HG03439 (cell line): ENCODE measurements at regions not wholly inside any gene's neighbourhood (a gene's known extent, or its start where the extent isn't known, plus 50 kb on each side); places are given as distances from the start of the nearest gene placed in this dataset.

ENCODE experiments used
- ATAC-seq: cut with Tn5 transposase; IDR thresholded peaks from one replicate; pipeline ENCODE4 v1.9.1; 2021; ENCODE audit warnings: mild to moderate bottlenecking, moderate library complexity; ENCODE audit not compliant: unreplicated experiment

GRCh38 chrX:30156880-30157560 lies 58.3 kb upstream of the MAGEB2 start:
- ATAC-seq = no peak

- no peak for ATAC-seq
Observed at GRCh38 chrX:30161043-30161442, 54.3 kb upstream of the MAGEB2 start.
